ENCODE measurements at regions not wholly inside any gene's neighbourhood (a gene's known extent, or its start where the extent isn't known, plus 50 kb on each side); places are given as distances from the start of the nearest gene placed in this dataset.

DNA sequence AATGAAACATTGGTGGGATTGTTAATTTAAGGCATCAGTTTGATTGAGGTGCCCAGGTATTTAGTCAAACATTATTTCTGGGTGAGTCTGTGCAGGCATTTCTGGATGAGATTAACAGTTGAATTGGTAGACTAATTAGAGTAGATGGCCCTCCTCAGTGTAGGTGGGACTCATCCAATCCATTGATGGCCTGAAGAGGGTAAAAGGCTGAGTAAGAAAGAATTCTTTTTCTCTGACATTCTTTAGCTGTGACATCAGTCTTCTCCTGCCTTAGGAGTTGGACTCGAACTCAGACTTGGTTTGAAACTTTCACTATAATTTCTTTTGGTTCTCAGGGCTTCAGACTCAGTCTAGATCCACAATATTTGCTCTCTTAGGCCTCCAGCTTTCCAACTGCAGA, 59.6 kb upstream of the ADAMTS5 start:
- TF ChIP-seq POLR2A (IDR thresholded peaks at IDR 0.05) (no peak), CTCF (IDR thresholded peaks at IDR 0.05) (no peak), POLR2AphosphoS5 (IDR thresholded peaks at IDR 0.05) (no peak)
